ENCODE measurements at regions not wholly inside any gene's neighbourhood (a gene's known extent, or its start where the extent isn't known, plus 50 kb on each side); places are given as distances from the start of the nearest gene placed in this dataset.

DNA sequence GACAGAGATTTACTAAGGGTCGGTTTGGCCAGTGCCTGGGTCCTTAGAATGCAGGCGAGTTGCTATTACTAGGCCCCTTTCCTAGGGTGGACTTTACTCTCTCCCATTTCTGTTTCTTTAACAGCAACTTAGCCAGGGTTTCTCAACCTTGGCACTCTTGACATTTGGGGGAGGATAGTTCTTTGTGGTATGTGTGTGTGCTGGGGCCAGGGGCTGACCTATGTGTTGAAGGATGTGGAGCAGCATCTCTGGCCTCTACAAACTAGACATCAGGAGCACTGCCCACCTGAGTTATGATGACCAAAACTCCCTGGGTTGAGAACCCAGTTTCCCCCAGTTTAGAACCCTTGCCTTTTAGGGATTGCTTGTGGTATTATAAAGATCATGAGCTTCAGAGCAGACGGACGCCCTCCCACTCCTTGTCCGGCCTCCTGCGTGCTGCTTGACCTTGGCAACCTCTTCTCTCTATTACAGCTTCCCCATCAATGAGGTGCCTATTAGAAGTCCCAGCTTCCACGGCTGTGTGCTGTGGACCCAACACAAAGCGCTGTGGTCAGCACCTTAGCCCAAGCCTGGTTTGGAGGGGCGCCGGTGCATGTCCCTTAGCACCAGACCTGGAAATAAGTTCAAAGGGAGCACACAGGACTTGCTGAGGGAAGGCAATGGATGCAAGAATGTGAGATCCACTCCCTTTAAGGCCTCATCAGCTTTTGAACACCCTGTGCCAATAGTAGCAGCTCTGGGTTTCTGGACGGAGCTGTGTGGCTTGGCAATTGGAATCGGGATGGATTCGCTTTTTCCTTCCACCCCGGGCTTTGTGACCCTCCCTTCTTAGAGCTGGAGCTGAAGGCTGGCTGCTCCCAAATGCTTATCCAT, 239.2 kb upstream of the MAF start:
- TF ChIP-seq, protein P1, sequence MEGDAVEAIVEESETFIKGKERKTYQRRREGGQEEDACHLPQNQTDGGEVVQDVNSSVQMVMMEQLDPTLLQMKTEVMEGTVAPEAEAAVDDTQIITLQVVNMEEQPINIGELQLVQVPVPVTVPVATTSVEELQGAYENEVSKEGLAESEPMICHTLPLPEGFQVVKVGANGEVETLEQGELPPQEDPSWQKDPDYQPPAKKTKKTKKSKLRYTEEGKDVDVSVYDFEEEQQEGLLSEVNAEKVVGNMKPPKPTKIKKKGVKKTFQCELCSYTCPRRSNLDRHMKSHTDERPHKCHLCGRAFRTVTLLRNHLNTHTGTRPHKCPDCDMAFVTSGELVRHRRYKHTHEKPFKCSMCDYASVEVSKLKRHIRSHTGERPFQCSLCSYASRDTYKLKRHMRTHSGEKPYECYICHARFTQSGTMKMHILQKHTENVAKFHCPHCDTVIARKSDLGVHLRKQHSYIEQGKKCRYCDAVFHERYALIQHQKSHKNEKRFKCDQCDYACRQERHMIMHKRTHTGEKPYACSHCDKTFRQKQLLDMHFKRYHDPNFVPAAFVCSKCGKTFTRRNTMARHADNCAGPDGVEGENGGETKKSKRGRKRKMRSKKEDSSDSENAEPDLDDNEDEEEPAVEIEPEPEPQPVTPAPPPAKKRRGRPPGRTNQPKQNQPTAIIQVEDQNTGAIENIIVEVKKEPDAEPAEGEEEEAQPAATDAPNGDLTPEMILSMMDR (conservative IDR thresholded peaks at IDR 0.05) = no peak
- TF ChIP-seq EZH2 (IDR thresholded peaks at IDR 0.05; ENCODE audit: low read depth) = no peak

Measured in PC-9 (cell line).